ENCODE measurements at regions not wholly inside any gene's neighbourhood (a gene's known extent, or its start where the extent isn't known, plus 50 kb on each side); places are given as distances from the start of the nearest gene placed in this dataset.

DNA sequence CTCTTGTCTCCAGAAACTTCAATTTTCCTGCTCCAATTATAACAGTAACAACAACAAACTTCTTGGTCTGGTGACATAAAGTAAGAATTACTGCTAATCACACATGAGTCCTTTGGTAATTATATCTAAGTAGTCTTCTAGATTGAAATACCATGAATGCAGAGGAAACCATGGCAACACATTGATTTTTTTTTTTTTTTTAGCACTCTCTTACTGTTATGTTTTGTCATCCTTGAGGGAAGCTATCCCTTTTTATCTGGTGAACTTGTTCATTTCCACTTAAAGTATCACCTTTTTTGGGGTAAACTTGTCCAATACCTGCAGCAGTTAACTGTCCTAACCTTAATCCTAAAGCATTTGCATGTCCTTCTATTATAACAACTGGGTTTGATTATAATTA, 256.3 kb downstream of the B3GLCT start:
- TF ChIP-seq EZH2 (IDR thresholded peaks at IDR 0.05; ENCODE audit: low read length): no peak
- TF ChIP-seq, protein P1, sequence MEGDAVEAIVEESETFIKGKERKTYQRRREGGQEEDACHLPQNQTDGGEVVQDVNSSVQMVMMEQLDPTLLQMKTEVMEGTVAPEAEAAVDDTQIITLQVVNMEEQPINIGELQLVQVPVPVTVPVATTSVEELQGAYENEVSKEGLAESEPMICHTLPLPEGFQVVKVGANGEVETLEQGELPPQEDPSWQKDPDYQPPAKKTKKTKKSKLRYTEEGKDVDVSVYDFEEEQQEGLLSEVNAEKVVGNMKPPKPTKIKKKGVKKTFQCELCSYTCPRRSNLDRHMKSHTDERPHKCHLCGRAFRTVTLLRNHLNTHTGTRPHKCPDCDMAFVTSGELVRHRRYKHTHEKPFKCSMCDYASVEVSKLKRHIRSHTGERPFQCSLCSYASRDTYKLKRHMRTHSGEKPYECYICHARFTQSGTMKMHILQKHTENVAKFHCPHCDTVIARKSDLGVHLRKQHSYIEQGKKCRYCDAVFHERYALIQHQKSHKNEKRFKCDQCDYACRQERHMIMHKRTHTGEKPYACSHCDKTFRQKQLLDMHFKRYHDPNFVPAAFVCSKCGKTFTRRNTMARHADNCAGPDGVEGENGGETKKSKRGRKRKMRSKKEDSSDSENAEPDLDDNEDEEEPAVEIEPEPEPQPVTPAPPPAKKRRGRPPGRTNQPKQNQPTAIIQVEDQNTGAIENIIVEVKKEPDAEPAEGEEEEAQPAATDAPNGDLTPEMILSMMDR (optimal IDR thresholded peaks at IDR 0.05 in 1 of 3, IDR thresholded peaks at IDR 0.05 in 1 of 3, conservative IDR thresholded peaks at IDR 0.05 in 1 of 3; ENCODE audit: extremely low read depth in 1 of 3, insufficient read depth in 2 of 3, low read length in 3 of 3): no peak
- H3K9me3 ChIP-seq (ENCODE audit: control insufficient read depth, low read depth, low read length): no peaks in the 10 kb centered on the region
- H3K27ac ChIP-seq (ENCODE audit: control insufficient read depth, insufficient read depth, low read length): no peak overlapping the region
- DNase-seq (ENCODE audit: low read depth, low spot score) (no peak), FAIRE-seq (no peak)
- H3K9ac ChIP-seq (ENCODE audit: control insufficient read depth, extremely low read depth, insufficient read depth, low read length): no peak overlapping the region
- no peaks in the 10 kb centered on the region for H4K20me1 ChIP-seq (ENCODE audit: control insufficient read depth, extremely low read depth, insufficient read depth, low read length)
- H2AFZ ChIP-seq (ENCODE audit: control insufficient read depth, low read length): no peak overlapping the region
- H3K9me1 ChIP-seq (ENCODE audit: control insufficient read depth, extremely low read depth, insufficient read depth, low read length): no peaks in the 10 kb centered on the region
- no peaks in the 10 kb centered on the region for H3K36me3 ChIP-seq (ENCODE audit: control insufficient read depth in 2 of 2, extremely low read depth in 1 of 2, insufficient read depth in 2 of 2, low read length in 2 of 2)
- H3K27me3 ChIP-seq (ENCODE audit: control insufficient read depth, extremely low read depth, insufficient read depth, low read length): no peaks in the 10 kb centered on the region
- H3K4me1 ChIP-seq (ENCODE audit: control insufficient read depth, extremely low read depth, insufficient read depth, low read length): no peaks in the 10 kb centered on the region
- no peak overlapping the region for H3K4me2 ChIP-seq (ENCODE audit: control insufficient read depth, extremely low read depth, insufficient read depth, low read depth, low read length)
- no peaks in the 10 kb centered on the region for H3K79me2 ChIP-seq (ENCODE audit: control insufficient read depth, insufficient read depth, low read length)
- dilution Hi-C loops (cut with MboI; ENCODE audit: extremely low pct_ligation_motif_present, low sequenced_read_pairs): no loop called here
- H3K4me3 ChIP-seq (ENCODE audit: control insufficient read depth in 2 of 3, extremely low read depth in 1 of 3, insufficient read depth in 2 of 3, low read depth in 1 of 3, low read length in 3 of 3): no peak overlapping the region

DNA sequence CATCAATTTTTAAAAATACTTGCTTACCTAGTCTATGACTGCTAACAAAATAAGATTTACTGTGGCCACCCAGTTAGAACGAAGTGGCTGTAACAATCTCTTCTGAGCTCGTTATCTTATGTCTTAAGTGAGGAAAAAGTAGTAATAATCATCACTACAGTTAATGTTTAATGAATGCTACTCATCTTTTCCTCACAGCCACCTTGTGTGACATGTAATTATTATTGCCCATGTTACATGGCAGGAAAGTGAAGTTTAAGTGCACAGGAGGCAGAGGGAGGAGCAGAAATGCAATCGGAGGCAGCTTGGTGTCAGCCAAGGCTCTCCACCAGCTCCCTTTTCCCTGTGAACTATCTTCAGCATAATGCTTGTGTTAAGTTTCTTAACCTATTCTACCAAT, 260.3 kb downstream of the B3GLCT start:
- Histone ChIP-seq H3K27ac (ENCODE audit: control insufficient read depth, insufficient read depth, low read length) (no peak overlapping the region), H3K4me2 (ENCODE audit: control insufficient read depth, extremely low read depth, insufficient read depth, low read depth, low read length) (no peak overlapping the region), H4K20me1 (ENCODE audit: control insufficient read depth, extremely low read depth, insufficient read depth, low read length) (no peaks in the 10 kb centered on the region), H3K4me3 (ENCODE audit: control insufficient read depth in 2 of 3, extremely low read depth in 1 of 3, insufficient read depth in 2 of 3, low read depth in 1 of 3, low read length in 3 of 3) (no peak overlapping the region), H3K9ac (ENCODE audit: control insufficient read depth, extremely low read depth, insufficient read depth, low read length) (no peak overlapping the region), H3K79me2 (ENCODE audit: control insufficient read depth, insufficient read depth, low read length) (no peaks in the 10 kb centered on the region), H3K36me3 (ENCODE audit: control insufficient read depth in 2 of 2, extremely low read depth in 1 of 2, insufficient read depth in 2 of 2, low read length in 2 of 2) (no peaks in the 10 kb centered on the region), H2AFZ (ENCODE audit: control insufficient read depth, low read length) (no peak overlapping the region), H3K9me1 (ENCODE audit: control insufficient read depth, extremely low read depth, insufficient read depth, low read length) (no peaks in the 10 kb centered on the region), H3K27me3 (ENCODE audit: control insufficient read depth, extremely low read depth, insufficient read depth, low read length) (no peaks in the 10 kb centered on the region), H3K4me1 (ENCODE audit: control insufficient read depth, extremely low read depth, insufficient read depth, low read length) (no peaks in the 10 kb centered on the region), H3K9me3 (ENCODE audit: control insufficient read depth, low read depth, low read length) (no peaks in the 10 kb centered on the region)
- FAIRE-seq (no peak), DNase-seq (ENCODE audit: low read depth, low spot score) (no peak)
- dilution Hi-C loops (cut with MboI; ENCODE audit: extremely low pct_ligation_motif_present, low sequenced_read_pairs): no loop called here
- TF ChIP-seq, protein P1 (optimal IDR thresholded peaks at IDR 0.05 in 1 of 3, IDR thresholded peaks at IDR 0.05 in 1 of 3, conservative IDR thresholded peaks at IDR 0.05 in 1 of 3; ENCODE audit: extremely low read depth in 1 of 3, insufficient read depth in 2 of 3, low read length in 3 of 3): no peak
- TF ChIP-seq EZH2 (IDR thresholded peaks at IDR 0.05; ENCODE audit: low read length): no peak

Data from keratinocyte (primary cell).